B cell (primary cell): ENCODE measurements at regions not wholly inside any gene's neighbourhood (a gene's known extent, or its start where the extent isn't known, plus 50 kb on each side); places are given as distances from the start of the nearest gene placed in this dataset.

Source experiments
- EZH2 ChIP-seq: IDR thresholded peaks from 2 replicates; pipeline ENCODE4 v1.6.1; 2012; ENCODE audit warnings: borderline replicate concordance, low read depth, mild to moderate bottlenecking, moderate library complexity, low read length; ENCODE audit not compliant: insufficient read depth, poor library complexity, severe bottlenecking
- TF ChIP-seq, protein P1 (sequence below): fragments of 200-600 bp; IDR thresholded peaks from one replicate; pipeline ENCODE4 v1.8.0; 2022; ENCODE audit warnings: antibody characterized with exemption, mild to moderate bottlenecking

DNA sequence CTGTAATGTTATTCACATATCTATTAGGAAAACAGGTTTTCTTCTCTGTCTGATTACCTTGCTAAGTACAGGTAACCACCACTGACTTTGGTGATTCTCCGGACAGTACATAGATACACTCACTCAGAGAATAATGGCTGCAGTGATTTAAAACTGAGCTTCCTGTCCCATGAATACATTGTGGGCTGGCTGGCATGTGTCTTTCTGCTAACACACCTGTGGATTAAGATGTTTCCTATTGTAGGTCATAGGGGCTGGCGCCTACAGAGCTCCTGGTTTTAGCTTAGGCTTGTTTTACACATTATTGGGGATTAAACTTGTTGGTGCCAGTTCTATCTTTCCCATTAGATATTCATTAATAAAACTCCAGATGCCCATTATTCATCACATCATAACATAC, 102.7 kb upstream of the MEIS2 start:
- TF ChIP-seq, protein P1, sequence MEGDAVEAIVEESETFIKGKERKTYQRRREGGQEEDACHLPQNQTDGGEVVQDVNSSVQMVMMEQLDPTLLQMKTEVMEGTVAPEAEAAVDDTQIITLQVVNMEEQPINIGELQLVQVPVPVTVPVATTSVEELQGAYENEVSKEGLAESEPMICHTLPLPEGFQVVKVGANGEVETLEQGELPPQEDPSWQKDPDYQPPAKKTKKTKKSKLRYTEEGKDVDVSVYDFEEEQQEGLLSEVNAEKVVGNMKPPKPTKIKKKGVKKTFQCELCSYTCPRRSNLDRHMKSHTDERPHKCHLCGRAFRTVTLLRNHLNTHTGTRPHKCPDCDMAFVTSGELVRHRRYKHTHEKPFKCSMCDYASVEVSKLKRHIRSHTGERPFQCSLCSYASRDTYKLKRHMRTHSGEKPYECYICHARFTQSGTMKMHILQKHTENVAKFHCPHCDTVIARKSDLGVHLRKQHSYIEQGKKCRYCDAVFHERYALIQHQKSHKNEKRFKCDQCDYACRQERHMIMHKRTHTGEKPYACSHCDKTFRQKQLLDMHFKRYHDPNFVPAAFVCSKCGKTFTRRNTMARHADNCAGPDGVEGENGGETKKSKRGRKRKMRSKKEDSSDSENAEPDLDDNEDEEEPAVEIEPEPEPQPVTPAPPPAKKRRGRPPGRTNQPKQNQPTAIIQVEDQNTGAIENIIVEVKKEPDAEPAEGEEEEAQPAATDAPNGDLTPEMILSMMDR, result no peak
- TF ChIP-seq EZH2, result no peak
